ENCODE measurements at regions not wholly inside any gene's neighbourhood (a gene's known extent, or its start where the extent isn't known, plus 50 kb on each side); places are given as distances from the start of the nearest gene placed in this dataset.

- TF ChIP-seq, protein P1, sequence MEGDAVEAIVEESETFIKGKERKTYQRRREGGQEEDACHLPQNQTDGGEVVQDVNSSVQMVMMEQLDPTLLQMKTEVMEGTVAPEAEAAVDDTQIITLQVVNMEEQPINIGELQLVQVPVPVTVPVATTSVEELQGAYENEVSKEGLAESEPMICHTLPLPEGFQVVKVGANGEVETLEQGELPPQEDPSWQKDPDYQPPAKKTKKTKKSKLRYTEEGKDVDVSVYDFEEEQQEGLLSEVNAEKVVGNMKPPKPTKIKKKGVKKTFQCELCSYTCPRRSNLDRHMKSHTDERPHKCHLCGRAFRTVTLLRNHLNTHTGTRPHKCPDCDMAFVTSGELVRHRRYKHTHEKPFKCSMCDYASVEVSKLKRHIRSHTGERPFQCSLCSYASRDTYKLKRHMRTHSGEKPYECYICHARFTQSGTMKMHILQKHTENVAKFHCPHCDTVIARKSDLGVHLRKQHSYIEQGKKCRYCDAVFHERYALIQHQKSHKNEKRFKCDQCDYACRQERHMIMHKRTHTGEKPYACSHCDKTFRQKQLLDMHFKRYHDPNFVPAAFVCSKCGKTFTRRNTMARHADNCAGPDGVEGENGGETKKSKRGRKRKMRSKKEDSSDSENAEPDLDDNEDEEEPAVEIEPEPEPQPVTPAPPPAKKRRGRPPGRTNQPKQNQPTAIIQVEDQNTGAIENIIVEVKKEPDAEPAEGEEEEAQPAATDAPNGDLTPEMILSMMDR (IDR thresholded peaks at IDR 0.05), result no peak
- Histone ChIP-seq H3K27me3 (no peaks in the 10 kb centered on the region), H3K36me3 (no peaks in the 10 kb centered on the region), H3K4me3 (no peak overlapping the region), H3K9me3 (no peaks in the 10 kb centered on the region), H3K4me1 (no peaks in the 10 kb centered on the region), H3K27ac (no peak overlapping the region)
- intact Hi-C loops (cut with DNase I; ENCODE audit: low total_unique reads), result no loop called here
- DNase-seq, result peak in 1 of 2 donors; percentile 54
Observed at GRCh38 chr11:72525466-72525865, 91.1 kb upstream of the CLPB start.

DNA sequence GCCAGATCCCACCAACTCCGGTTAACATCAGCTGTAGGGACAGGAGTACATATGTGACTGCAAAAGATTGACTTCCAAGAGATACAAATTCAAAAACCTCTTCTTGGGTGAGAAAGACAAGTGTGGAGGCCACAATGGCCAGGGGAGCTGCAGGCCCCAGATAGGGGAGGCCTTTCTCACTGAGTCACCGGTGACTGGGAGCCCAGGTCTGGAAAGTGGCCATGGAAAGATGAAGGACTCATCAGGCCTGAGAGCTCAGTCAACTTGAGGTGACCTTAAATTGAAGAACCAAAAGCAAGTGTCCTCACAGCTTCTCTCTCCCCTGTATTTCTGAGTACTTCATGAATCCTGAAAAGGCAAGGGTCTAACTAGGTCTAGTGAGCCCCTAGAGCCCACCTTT is 90.4 kb upstream of the CLPB start:
- intact Hi-C loops (cut with DNase I; ENCODE audit: low total_unique reads), result no loop called here
- no peak for DNase-seq
- Histone ChIP-seq H3K4me3 (no peak overlapping the region), H3K36me3 (no peaks in the 10 kb centered on the region), H3K27me3 (no peaks in the 10 kb centered on the region), H3K27ac (no peak overlapping the region), H3K4me1 (peaks cover 0 to under 1% (median 0%) of the 10 kb centered on the region in 4 donors), H3K9me3 (no peaks in the 10 kb centered on the region)
- TF ChIP-seq, protein P1 (IDR thresholded peaks at IDR 0.05), result no peak

- no peak for DNase-seq
- Histone ChIP-seq H3K36me3 (no peaks in the 10 kb centered on the region), H3K4me3 (no peak overlapping the region), H3K27ac (no peak overlapping the region), H3K4me1 (peaks cover 0 to 7% (median 0%) of the 10 kb centered on the region in 4 donors), H3K27me3 (no peaks in the 10 kb centered on the region), H3K9me3 (no peaks in the 10 kb centered on the region)
- intact Hi-C loops (cut with DNase I; ENCODE audit: low total_unique reads), result no loop called here
- TF ChIP-seq, protein P1 (IDR thresholded peaks at IDR 0.05), result no peak
Observed at GRCh38 chr11:72523991-72524390, 89.7 kb upstream of the CLPB start.

DNA sequence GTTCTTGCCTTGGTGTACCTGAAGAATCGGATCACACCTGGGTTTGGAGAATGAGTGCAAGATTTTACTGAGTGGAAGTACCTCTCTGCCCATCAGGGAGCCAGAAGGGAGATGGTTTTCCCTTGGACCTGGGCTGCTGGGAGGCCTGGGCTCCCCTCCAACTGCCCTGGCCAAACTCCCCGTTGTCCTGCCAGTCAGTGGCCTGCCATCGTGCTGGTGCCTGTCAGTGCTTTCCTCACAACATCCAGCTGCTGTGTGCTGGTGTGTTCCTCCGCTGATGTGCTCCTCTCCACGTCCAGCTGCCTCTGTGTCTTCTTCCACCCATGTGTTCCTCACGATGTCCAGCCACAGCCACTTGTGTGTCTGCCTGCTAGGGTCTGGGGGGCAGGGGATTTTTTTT is 87.9 kb upstream of the CLPB start:
- DNase-seq, result no peak
- Histone ChIP-seq H3K9me3 (no peaks in the 10 kb centered on the region), H3K27me3 (no peaks in the 10 kb centered on the region), H3K27ac (no peak overlapping the region), H3K4me1 (peaks cover 0 to 8% (median 0%) of the 10 kb centered on the region in 4 donors), H3K36me3 (no peaks in the 10 kb centered on the region), H3K4me3 (no peak overlapping the region)
- TF ChIP-seq, protein P1 (IDR thresholded peaks at IDR 0.05), result no peak
- intact Hi-C loops (cut with DNase I; ENCODE audit: low total_unique reads), result no loop called here

GRCh38 chr11:72521664-72522063 is 87.3 kb upstream of the CLPB start:
- no peak overlapping the region for H3K4me3 ChIP-seq

More at GRCh38 chr11:72521664-72522063, 87.3 kb upstream of the CLPB start:
- TF ChIP-seq, protein P1 (IDR thresholded peaks at IDR 0.05), result no peak
- DNase-seq, result no peak
- intact Hi-C loops (cut with DNase I; ENCODE audit: low total_unique reads), result no loop called here
- no peak overlapping the region for H3K27ac ChIP-seq
- no peaks in the 10 kb centered on the region for H3K36me3 ChIP-seq
- peaks cover 0 to 8% (median 0%) of the 10 kb centered on the region in 4 donors for H3K4me1 ChIP-seq
- no peaks in the 10 kb centered on the region for H3K9me3 ChIP-seq
- no peaks in the 10 kb centered on the region for H3K27me3 ChIP-seq

Data from tibial artery (tissue), 4 donors.